ENCODE measurements at regions not wholly inside any gene's neighbourhood (a gene's known extent, or its start where the extent isn't known, plus 50 kb on each side); places are given as distances from the start of the nearest gene placed in this dataset.

GRCh38 chr3:145854499-145854898 is 306.5 kb downstream of the PLOD2 start:
- Histone ChIP-seq H3K4me3 (no peak overlapping the region), H3K4me1 (peaks cover 0 to 11% (median 9%) of the 10 kb centered on the region in 3 donors), H3K9me3 (no peaks in the 10 kb centered on the region), H3K27ac (no peak overlapping the region), H3K36me3 (no peaks in the 10 kb centered on the region), H3K27me3 (no peaks in the 10 kb centered on the region)
- ATAC-seq, result no peak
- intact Hi-C loops (cut with DNase I), result no loop called here
- TF ChIP-seq CTCF (IDR thresholded peaks at IDR 0.05), result no peak
- 90 to 92% methylated on average over 2 of the region's 2 CpGs for WGBS, 2 donors
- FAIRE-seq, result no peak
- DNase-seq, result no peak

DNA sequence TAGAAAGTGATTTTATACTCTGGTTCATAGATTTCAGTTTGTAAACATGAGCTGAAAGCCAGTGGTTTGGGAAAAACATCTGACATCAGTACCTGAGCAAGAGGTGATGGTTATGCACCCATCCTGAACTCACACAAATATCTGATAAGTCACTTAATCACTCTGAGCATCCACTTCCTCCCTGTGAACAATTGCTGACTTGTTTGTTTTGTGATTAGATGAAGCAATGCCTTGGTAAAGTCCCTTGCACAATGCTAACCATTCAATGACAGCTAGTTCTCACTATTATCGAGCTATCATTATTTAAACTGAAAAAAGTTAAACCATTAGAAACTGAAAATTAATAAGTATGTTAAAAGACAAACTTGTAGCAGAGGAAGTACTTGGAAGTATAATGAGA is 303.0 kb downstream of the PLOD2 start:
- FAIRE-seq, result no peak
- peak in 3 of 4 donors; percentile 44 to 81 (median 63) for ATAC-seq
- Histone ChIP-seq H3K4me3 (no peak overlapping the region), H3K27ac (no peak overlapping the region), H3K36me3 (no peaks in the 10 kb centered on the region), H3K27me3 (no peaks in the 10 kb centered on the region), H3K4me1 (peaks cover 0 to 17% (median 12%) of the 10 kb centered on the region in 3 donors), H3K9me3 (no peaks in the 10 kb centered on the region)
- intact Hi-C loops (cut with DNase I), result no loop called here
- no peak for TF ChIP-seq CTCF (IDR thresholded peaks at IDR 0.05)
- 6 to 19% methylated on average over 1 of the region's 1 CpG for whole genome bisulfite sequencing, 2 donors
- no peak for DNase-seq

- H3K4me3 ChIP-seq, result no peak overlapping the region
- DNase-seq, result no peak
- H3K27me3 ChIP-seq, result no peaks in the 10 kb centered on the region
- intact Hi-C loops (cut with DNase I), result no loop called here
- TF ChIP-seq CTCF (IDR thresholded peaks at IDR 0.05), result no peak
- no peaks in the 10 kb centered on the region for H3K9me3 ChIP-seq
- no peaks in the 10 kb centered on the region for H3K36me3 ChIP-seq
- no peak for ATAC-seq
- peaks cover 5 to 10% (median 8%) of the 10 kb centered on the region in 3 donors for H3K4me1 ChIP-seq
- 83 to 86% methylated on average over 2 of the region's 2 CpGs for WGBS, 2 donors
- no peak for FAIRE-seq
- H3K27ac ChIP-seq, result no peak overlapping the region
Observed at GRCh38 chr3:145864336-145864735, 296.6 kb downstream of the PLOD2 start.

DNA sequence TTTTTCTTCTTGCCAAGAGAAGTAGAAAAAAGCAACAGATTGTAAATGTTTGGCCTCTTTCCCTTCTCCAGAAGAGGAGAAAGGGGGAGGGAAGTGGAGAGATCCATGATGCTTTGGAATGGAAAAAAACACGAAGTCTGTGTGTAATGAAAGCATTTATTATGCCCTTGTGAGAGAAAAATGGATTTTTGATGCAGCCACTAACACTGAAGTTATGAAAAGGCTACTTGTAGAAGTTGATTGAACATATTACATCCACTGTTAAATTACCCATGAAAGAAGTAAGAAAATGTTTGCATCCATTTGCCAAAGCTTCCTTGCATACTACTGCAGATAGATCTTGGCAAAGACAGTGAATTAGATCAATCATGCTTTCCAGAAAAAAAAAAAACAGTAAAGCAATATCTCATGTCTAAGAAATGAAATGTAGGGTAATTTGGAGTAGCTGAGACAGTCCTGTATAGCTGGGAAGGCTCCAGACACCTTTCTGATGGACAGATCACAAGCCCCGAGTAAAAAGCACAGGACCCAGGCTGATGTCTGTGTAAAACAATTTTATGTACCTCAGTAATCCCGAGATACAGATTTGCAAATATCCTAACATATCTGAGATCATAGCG is 295.5 kb downstream of the PLOD2 start:
- no peak overlapping the region for H3K27ac ChIP-seq
- H3K4me3 ChIP-seq, result no peak overlapping the region
- H3K9me3 ChIP-seq, result no peaks in the 10 kb centered on the region
- no peak for DNase-seq
- H3K4me1 ChIP-seq, result peaks cover 0 to 10% (median 0%) of the 10 kb centered on the region in 3 donors
- intact Hi-C loops (cut with DNase I), result no loop called here
- no peaks in the 10 kb centered on the region for H3K27me3 ChIP-seq
- peak in 2 of 4 donors; percentile 66 to 75 for ATAC-seq
- H3K36me3 ChIP-seq, result no peaks in the 10 kb centered on the region
- 30 to 40% methylated on average over 4 of the region's 4 CpGs for WGBS, 2 donors
- FAIRE-seq, result no peak
- no peak for TF ChIP-seq CTCF (IDR thresholded peaks at IDR 0.05)

GRCh38 chr3:145869958-145870357 is 291.0 kb downstream of the PLOD2 start:
- WGBS, 2 donors, result 41 to 52% methylated on average over 1 of the region's 1 CpG
- no peak for TF ChIP-seq CTCF (IDR thresholded peaks at IDR 0.05)

More at GRCh38 chr3:145869958-145870357, 291.0 kb downstream of the PLOD2 start:
- Histone ChIP-seq H3K4me3 (no peak overlapping the region), H3K9me3 (no peaks in the 10 kb centered on the region), H3K27me3 (no peaks in the 10 kb centered on the region), H3K36me3 (no peaks in the 10 kb centered on the region), H3K4me1 (peaks cover 0 to 5% (median 0%) of the 10 kb centered on the region in 3 donors), H3K27ac (no peak overlapping the region)
- intact Hi-C loops (cut with DNase I), result no loop called here
- no peak for FAIRE-seq
- no peak for DNase-seq
- ATAC-seq, result peak in 1 of 4 donors; percentile 50
